GM12892 (cell line): ENCODE measurements at regions not wholly inside any gene's neighbourhood (a gene's known extent, or its start where the extent isn't known, plus 50 kb on each side); places are given as distances from the start of the nearest gene placed in this dataset.
"Not testable (repeated sequence)": the region's sequence is repeated elsewhere in the genome, so short reads cannot be mapped to it uniquely, and the experiment has no call there.

Experiments
- DNase-seq: peaks from one replicate; pipeline ENCODE4 v3.0.0; 2011; ENCODE audit not compliant: insufficient read length
- FAIRE-seq: peaks from 2 replicates; lab custom pipeline; 2011; peaks lifted over from hg19 to GRCh38; lab: Jason Lieb, UNC
- POLR2A ChIP-seq: IDR thresholded peaks from 2 replicates; pipeline ENCODE4 v1.6.1; 2011; ENCODE audit warnings: low read depth, low read length, control low read depth
- POLR2AphosphoS5 ChIP-seq: IDR thresholded peaks from 2 replicates; pipeline ENCODE4 v1.6.1; 2011; ENCODE audit warnings: low read depth, low read length, control low read depth
- TAF1 ChIP-seq: IDR thresholded peaks from 2 replicates; pipeline ENCODE4 v1.6.1; 2011; ENCODE audit warnings: low read depth, mild to moderate bottlenecking, control low read depth, low read length, borderline replicate concordance

DNA sequence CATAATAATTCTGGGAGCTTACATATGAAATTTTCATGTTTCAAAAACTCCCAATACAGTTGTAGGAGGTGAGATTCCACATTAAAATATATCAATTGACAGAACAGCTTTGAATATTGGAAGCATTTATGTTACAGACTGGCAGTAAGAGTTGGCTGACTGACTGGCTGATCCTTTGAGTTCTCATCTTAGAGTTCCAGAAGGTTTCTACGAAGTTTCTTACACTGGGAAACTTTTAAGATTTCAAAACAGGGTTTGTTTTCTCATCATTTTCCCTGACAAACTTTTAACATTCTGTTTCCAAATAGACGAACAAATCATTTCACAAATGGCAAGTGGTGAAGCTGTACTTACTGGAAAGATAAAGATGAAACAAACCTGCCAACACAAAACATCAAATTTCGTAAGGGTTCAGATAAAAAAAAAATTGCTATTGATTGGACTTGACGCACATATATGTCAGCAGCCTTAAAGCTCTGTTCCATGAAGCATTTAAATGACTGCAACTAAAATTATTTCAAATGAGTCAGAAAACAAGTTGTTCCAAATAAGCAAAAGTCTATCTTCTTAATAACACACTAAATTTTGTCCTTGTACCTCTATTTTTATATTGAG is 243.5 kb downstream of the SUCLA2 start:
- TF ChIP-seq TAF1 (no peak), POLR2A (no peak), POLR2AphosphoS5 (no peak)

DNA sequence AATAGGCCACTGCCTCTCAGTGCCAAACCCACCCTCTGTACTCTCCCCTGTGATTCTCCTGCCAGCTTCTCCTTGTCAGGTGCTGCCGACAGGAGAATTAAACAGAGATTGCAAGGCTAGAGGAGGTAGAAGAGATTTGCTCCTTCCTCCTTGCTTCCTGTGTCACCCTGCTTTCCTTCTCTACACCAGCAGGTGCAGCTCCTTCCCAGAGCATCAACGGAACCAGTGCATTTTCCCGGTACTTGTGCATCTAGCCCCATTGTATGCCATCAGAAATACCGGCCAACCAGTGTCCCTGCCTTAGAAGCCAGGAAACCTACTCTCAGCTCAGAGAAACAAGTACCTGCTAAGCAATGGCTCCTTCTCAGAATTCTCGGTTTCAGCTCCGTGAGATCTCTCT is 253.2 kb downstream of the SUCLA2 start:
- DNase-seq = no peak
- no peak for FAIRE-seq
- TF ChIP-seq TAF1 = no peak
- no peak for TF ChIP-seq POLR2AphosphoS5
- no peak for TF ChIP-seq POLR2A

More for the DNA sequence above, 243.5 kb downstream of the SUCLA2 start:
- DNase-seq = no peak
- FAIRE-seq = no peak

DNA sequence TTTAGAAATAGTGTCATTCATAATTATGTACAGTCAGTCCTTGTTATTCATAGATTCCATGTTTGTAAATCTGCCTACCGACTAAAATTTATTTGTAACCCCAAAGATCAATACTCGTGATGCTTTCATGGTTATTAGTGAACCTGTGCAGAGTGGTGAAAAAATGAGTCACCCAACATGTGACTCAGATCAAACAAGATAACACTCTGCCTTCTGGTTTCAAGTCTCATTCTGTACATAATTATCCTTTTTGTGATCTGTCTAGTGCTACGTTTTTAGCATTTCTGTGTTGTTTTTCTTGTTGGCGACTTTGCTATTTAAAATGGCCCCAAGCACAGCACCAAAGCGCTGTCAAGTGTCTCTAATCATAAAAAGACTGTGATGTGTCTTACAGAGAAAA is 274.7 kb downstream of the SUCLA2 start:
- DNase-seq (no peak), FAIRE-seq (no peak)
- TF ChIP-seq TAF1 (no peak), POLR2AphosphoS5 (no peak), POLR2A (no peak)

DNA sequence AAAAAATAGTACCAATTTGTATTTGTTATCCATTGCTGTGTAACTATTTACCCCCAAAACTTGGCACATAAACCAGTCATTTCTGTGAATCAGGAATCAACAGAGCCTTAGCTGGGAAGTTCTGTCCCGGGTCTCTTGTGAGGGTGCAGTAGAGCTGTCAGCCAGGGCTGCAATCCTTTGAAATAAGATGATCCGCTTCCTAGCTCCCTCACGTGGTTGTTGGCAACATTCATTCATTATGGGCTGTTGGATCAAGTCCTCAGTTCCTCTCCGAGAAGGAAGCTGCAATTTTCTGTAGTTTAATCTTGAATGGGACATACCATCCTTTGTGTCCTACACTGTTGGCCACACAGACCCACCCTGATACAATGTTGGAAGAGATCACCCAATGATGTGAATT is 277.2 kb downstream of the SUCLA2 start:
- FAIRE-seq = no peak
- TF ChIP-seq TAF1 (no peak), POLR2A (no peak), POLR2AphosphoS5 (no peak)
- no peak for DNase-seq

DNA sequence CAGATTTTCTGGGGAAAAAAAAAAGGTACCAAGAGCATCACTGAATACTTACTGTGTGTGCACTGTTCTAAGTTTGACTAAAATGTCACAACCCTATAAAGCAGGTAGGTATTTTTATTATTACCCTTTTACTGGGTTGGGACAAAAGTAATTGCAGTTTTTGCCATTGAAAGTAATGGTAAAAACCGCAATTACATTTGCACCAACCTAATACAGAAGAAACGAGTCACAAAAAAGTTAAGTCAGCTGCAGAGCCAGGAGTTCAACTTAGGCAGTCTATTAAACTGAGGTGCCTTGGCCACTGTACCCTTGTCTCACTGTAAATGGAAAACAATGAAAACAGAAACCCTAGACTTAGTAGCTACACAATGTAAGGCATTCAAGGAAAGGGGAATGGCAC is 281.9 kb downstream of the SUCLA2 start:
- FAIRE-seq = no peak
- DNase-seq = no peak
- TF ChIP-seq POLR2A (no peak), POLR2AphosphoS5 (no peak), TAF1 (no peak)

DNA sequence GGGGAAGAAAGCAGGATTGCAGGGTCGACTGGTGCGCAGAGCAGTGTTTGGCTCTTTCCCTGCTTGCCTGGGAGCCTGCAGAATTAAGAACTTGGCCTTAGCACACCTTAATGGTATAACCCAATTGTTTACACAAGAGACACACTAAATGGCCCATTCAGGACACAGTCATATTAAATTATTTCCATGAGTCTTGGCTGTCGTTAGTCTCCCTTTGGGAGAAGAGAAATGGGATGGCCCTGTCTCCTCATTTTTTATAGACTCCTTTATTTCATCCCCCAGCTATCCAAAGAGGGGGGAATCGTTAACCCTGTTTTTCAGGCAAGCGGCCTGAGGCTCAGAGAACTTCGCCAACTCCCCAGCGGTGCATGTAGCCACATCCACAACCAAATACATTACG is 282.5 kb downstream of the SUCLA2 start:
- TF ChIP-seq POLR2AphosphoS5 = no peak
- TF ChIP-seq TAF1 = no peak
- TF ChIP-seq POLR2A = no peak

DNA sequence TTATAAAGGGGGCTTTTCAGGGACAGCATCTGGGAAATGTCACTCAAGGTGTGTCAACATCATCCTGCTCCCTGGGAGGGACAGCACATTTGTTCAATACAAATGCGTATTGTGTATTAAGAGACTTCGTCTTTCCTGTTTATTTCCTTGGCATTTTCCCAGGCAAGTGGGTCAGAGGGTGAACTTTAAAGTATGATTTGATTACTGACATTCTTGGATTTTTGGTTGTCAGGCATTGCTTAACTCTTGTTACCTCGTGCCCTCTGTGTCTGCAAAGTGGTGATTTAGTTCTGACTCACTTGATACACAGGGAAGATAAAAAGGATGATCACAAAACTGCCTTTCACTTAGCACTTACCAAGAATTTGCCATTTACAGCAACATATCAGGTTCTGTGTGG is 292.7 kb downstream of the SUCLA2 start:
- DNase-seq (no peak), FAIRE-seq (no peak)
- TF ChIP-seq POLR2AphosphoS5 (no peak), TAF1 (no peak), POLR2A (no peak)

More for the DNA sequence above, 282.5 kb downstream of the SUCLA2 start:
- no peak for FAIRE-seq
- DNase-seq = no peak

DNA sequence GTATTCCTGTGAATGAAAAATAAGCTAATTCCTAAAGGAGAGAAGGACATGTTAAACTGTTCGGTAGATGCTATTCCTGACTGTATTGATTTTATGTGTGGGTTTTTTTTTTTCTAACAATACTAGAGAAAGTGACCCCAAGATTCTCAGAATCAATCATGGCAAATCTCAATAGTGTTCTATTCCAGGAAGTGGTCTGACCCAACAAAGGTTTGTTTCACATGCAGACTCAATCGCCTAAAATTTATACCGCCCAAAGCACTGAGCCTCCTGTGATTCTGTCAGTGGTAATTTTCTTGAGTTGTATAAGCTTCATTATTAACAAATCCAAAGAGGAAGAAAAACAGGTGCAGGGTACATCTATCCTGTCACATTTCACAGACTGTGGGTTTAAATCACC is 293.7 kb downstream of the SUCLA2 start:
- FAIRE-seq = no peak

DNA sequence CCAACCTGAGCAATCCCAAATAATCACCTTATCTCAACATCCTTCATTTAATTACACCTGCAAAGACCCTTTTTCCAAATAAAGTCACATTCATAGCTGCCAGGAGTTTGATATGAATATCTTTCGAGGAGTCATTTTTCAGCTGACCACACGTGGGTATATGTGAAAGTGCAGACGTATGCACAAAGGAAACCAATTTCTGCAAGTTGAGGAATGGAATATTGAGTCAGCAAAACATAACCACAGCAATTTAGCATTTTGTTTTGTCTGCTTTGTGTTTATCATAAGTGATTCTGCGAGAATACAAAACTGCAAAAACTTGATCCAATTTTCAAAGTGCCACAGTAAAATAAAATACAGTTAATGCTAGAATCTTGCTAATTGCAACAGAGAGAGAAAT is 295.9 kb downstream of the SUCLA2 start:
- TF ChIP-seq POLR2AphosphoS5 = no peak
- no peak for TF ChIP-seq POLR2A
- TF ChIP-seq TAF1 = no peak
- no peak for FAIRE-seq
- no peak for DNase-seq

More for the DNA sequence above, 293.7 kb downstream of the SUCLA2 start:
- no peak for DNase-seq
- no peak for TF ChIP-seq TAF1
- no peak for TF ChIP-seq POLR2AphosphoS5
- TF ChIP-seq POLR2A = no peak

DNA sequence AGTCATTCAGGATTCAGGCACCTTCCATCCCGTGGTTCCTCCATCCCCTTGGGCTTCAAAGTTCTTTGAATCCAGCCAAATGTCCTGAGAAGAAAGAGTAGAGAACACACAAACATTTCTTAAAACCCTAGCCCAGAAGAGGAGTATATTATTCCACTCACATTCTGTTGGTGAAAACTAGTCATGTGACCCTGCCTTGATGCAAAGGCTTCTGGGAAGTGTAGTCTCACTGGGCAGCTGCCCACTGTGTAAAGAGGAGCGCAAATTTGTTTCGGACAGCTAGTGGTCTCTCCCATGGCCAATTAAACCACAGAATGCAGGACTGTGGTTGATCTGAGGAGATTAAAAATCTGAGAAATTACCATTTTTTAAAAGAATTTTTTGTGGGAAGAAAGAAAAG is 304.4 kb downstream of the SUCLA2 start:
- no peak for DNase-seq
- no peak for FAIRE-seq
- TF ChIP-seq TAF1 (no peak), POLR2A (no peak), POLR2AphosphoS5 (no peak)

DNA sequence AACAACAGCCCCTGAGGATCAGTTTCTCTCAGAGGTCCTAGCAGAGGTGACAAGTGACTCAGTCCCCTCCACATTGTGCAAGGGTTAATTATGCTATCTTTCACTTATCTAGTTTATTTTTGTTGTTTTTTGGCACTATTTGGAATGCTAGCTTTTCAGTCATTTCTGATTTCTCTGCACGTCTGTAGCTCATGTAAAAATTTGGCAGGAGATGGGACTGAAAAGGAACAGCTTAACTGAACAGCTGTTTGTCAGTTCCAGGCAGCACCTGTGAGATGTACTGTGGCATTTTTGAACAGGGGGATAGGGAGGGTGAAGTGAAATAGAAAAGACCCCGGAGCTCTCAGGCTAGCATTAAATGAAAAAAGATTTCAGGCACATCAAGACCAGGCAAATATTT is 313.5 kb downstream of the SUCLA2 start:
- TF ChIP-seq TAF1 (no peak), POLR2AphosphoS5 (no peak), POLR2A (no peak)
- DNase-seq (no peak), FAIRE-seq (no peak)

DNA sequence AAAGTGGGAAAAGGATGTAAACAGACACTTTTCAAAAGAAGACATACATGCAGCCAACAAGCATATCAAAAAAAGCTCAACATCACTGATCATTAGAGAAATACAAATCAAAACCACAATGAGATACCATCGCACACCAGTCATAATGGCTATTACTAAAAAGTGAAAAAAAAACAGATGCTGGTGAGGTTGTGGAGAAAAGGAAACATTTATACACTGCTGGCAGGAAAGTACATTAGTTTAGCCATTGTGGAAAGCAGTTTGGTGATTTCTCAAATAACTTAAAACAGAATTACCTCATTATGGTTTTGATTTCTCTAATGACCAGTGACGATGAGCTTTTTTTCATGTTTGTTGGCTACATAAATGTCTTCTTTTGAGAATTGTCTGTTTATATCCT is 315.9 kb downstream of the SUCLA2 start:
- FAIRE-seq, DNase-seq: not testable (repeated sequence)

DNA sequence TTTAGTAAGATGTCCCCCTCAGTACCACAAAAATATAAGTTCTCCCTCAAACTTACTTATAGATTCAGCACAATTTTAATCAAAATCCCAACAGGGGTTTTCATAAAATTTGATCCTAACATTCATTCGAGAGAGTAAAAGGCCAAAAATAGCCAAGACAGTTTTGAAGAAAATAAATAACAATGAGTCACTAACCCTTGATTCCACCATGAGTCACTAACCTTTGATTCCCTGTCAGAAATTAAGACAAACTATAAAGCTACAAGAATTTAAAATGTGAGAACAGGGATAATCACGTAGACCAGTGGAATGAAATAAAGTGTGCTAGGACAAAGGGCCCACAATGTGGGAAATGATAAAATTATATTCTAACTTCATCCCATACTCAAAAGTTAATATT is 320.3 kb downstream of the SUCLA2 start:
- no peak for TF ChIP-seq TAF1
- no peak for TF ChIP-seq POLR2AphosphoS5
- no peak for TF ChIP-seq POLR2A
- FAIRE-seq (no peak), DNase-seq (no peak)
